NCI-H82 (cell line): ENCODE measurements at regions not wholly inside any gene's neighbourhood (a gene's known extent, or its start where the extent isn't known, plus 50 kb on each side); places are given as distances from the start of the nearest gene placed in this dataset.

Experiments used
- DNase-seq: peaks from one replicate; lab custom pipeline; 2025; lab: John Stamatoyannopoulos, UW

DNA sequence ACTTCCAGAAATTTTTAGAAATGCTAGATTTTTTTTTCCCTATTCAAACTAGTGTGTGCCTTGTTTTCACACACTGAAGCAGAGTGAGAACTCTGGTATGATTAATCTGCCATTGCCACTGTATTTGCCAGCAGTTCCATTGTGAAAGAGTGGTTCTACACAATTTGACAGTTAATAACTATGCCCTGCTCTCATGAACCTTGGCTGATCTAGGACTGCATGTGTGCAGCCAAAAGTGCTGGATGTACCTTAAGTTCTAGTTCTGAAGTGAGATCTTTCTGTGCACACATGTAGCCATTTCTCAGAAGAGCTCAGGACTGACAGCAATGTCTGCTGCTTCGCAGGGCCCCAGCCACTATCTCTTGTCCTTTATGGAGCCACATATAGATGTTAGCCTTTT is 328.2 kb upstream of the SPRY2 start:
- no peak for DNase-seq

DNA sequence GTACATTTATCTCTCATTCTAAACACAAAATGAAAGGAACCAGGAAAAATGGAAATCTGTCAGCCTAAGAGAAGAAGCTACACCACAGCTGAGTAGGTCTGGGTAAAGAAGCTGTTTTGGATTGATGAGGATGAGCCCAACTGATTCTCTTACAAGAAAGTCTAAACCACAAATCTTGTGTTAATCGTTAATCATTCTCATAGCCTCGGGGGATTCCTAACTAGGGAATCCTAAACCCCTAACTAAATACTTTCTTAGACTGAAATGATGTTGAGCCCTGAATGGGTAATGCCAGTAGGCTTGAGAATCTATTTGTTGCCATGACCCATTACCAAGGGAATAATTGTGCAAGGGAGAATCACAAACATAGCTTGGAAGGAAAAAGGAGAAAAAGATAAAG is 327.5 kb upstream of the SPRY2 start:
- DNase-seq, result peak; percentile 3

DNA sequence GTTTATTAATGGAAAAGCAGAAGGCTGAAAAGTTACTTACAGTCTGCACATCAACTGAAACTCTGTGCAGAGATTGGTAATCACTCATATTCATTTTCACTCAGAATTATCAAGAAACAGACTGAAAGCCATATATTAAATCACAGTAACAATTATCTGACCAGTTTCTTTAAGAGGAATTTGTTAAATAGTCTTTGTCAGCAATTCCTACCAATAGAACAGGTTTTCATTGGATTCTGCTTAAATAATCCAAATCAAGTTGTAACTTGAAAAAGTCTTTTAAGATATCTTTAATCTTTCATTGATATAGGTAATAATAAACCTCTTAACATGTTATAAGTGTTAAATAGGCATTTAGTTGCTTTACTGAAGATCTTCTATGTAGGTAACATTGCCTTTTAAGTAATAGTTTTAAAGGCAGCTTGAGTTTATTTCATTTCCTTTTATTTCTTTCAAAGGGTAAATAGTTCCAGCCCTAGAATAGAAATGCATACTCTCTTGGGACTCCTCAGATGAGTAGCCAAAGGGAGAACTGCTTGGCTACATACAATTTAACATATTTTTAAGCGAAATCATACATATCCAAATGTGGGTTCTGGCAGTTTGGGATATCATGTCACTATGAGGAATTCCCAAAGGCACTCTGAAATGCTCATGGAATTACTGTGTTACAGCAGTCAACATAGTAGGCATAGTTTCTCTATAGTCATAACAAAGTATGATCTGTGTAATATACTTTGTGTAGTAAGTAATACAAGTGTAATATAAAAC is 326.0 kb upstream of the SPRY2 start:
- no peak for DNase-seq

DNA sequence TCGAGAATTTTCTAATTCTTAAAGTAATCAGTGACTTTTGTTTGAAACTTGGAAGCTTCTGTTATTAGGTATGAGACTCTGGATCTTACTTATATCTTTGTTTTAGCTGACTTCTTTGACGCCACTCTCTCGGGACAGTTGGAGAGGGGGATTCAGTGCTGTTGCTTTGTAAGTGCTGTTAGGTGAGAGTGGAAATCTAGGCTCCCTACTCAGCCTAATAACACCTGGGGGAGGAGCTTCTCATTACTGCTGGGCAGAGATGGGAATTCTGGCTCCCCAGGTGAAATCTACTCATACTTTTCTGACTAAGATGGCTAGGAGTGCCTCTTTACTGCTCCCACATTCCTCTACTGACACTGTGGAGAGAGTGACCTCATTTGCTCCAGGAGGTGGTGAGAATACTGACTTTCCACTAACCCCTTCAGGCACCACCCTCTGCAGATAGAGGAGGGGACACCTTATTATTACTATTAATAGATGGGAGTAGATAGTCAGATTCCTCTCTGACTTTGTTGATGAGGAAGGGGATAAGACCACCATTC is 324.9 kb upstream of the SPRY2 start:
- no peak for DNase-seq

DNA sequence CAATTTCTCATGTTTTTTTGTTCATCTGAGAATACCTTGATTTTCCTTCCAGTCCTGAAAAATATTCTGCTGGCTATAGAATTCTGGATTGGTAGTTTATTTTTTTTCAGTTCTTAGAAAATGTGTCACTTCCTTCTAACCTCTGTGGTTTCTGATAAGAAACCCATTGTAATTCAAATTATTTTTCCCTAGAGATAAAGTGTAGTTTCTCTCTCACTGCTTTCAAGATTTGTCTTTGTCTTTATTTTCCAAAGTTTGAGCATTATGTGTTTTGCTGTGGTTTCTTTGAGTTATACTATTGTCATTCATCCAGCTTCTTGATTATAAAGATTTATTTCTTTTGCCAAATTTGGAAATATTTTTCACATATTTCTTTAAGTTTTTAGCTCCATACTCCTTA is 324.0 kb upstream of the SPRY2 start:
- no peak for DNase-seq

DNA sequence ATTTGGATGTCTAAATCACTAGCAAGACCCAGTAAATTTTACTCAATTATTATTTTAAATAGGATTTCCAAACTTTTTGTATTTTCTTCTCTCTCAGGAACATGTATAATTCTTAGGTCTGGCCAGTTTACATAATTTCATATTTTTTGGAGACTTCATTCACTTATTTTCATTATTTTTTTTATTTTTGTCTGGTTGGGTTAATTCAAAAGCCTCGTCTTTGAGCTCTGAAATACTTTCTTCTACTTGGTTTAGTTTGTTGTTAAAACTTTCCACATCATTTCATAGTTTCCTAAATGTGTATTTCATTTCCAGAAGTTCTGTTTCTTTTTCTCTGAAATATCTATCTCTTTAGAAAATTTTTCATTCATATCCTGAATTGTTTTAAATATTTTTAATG is 322.9 kb upstream of the SPRY2 start:
- no peak for DNase-seq

DNA sequence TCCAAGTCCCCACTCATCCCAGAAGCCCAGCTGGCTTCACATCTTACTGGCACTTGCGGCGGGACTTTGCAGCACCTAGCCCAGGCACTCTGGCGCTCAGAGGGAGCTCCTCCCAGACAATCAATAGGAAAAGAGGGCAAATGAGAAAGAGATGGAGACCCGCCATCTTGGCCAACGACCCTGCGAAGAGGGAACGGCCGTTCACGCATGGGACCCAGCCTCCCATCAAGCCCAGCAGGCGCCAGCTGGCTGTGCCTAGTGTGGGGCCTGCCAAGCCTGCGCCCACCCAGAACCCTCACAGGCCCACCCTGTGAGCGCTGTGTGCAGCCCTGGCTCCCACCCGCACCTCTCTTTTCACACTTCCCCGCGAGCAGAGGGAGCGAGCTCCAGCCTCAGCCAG is 317.8 kb upstream of the SPRY2 start:
- DNase-seq, result no peak

DNA sequence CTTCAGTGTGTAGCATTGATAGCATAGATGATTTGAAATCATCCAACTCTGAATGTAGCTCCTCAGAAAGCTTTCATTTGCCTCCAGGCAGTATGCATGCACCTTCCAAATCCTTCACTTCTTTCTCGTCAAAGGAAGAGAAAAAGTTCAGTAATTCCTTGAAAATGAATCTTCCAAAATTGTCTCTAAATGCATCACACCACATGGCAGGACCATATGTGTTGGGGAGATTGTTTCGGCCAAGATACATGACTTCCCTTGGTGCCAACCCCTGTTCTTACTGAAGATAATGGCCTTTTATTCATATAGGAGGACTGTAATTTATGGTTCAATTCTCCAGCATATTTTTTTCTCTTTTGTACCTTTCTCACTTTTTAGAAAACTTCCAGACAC is 315.6 kb upstream of the SPRY2 start:
- no peak for DNase-seq

DNA sequence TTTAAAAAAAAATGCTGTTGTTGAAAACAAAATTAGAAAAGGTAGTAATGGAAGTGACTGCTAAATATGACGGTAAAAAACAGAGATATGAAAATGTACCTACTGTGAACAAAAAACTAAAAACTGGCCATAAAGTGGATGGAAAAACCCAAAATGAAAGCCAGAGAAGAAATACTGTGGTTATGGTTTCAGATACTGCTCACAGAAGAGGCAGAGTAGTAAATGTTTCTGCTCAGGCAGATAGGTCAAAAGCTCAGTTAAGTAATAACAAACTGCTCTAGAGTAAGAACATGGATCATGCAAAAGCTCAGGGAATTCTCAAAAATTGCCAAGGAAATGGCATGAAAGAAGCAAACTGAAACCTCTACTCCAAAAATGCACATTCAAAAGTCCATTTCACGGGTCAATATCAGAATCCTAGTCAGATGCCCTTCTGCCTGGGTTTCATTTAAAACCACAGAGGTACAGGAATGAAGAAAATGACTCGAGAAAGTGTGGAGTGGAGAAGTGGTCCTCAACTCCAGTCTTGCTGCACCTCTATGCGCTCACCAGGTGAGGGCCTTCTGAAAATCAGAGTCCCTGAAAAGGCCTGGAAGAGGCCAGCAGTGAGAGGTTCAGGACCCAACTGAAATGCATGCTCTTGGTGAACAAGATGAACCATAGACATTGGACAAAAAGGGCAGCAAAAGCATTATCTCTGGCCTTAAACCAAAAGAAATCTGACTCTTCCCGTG is 315.0 kb upstream of the SPRY2 start:
- DNase-seq, result peak; percentile 8

DNA sequence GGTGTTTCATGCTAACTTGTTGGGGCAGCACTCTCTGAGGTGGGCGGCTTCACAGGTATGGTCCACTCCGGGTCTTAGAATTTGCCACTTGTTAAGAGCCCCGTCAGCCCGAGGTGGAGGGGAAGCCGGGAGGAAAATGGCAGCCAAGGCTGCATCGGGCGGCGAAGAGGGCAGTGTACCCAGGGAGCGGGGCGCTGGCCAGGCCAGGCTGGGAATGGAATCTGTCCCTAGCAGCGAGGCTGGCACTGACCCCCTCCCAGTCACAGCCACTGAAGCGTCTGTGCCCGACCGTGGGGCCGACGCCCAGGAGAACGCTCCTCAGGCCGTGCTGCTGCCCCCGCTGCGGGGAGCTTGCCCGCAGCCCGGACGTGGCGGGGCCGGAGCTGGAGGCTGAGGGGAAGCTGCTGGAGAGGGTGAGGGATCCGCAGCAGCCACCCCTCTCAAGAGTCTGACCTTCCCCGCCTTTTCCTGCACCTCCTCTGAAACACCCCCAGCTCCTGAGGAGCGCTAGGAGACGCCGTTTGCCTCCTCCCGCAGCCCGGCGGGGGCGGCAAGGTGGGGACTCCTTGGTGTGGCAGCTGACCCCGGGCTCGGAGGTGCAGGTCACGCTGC is 313.8 kb upstream of the SPRY2 start:
- peak; percentile 51 for DNase-seq

DNA sequence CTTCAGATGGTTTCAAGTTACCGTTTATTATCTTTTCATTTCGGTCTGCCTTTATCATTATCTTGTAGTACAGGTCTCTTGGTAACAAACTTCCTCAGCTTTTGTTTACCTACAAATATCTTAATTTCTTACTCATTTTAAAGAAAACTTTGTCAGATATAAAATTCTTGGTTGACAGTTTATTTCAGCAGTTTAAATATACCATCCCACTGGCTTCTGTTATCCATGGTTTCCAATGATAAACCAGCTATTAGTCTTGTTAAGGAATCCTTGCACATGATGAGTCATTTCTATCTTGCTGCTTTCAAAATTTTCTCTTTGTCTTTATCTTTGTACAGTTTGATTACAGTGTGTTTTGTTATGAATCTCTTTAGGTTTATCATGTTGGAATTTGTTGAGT is 308.3 kb upstream of the SPRY2 start:
- no peak for DNase-seq

DNA sequence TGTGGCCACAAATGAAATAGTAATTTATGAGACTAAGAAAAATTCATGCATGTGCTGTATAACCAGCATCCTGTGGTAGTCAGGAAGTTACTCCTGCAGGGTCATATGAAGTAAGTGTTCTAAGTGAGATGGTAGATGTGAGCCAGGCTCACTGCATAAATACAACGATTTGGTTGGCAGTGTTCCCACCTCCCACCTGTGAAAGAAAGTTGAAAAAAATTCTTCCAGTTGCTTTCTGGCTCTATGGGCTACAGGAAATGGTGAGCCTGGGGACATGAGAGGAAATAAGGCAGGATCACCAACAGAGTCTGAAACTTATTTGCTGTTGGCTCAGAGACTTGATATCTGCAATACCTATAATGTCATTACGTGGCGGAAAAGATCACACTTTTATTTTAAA is 301.7 kb upstream of the SPRY2 start:
- DNase-seq, result no peak

DNA sequence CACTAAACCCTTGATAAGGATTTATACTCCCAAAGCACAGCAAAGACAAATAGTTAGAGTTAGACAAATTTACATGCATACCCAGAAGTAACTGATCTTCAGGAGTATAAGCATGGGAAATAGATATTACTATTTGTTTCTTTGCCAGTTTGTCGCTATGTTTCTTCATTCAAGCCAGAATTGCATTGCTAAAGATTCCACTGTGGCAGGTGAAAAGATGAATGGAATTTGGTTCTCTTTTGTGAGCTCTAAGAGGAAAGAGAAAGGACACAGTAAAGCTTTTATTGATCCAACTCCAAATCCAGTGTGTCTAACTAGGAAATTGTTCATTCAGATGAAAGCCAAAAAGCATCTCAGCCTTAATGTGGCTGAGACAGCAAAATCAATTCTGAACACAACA is 292.3 kb upstream of the SPRY2 start:
- no peak for DNase-seq

DNA sequence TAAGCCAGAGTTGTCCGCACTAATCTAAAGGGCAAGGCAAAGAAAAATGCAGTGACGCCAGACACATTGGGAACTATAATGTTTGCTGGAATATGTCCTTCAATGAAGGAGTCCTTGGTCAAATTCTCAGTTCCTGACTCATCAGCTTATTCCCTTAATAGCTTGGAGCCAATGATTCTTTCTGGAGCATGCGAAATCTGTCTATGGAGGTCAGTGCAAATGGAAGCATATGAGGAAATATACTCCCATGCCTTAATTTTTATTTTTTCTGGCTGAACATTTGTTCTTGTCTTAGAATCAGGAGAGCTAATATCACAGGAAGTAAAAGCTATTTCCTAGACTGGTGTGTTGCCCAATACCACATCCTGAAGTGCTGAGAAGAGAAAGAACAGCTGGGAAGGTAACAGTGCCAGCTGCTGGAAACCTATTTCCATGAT is 289.8 kb upstream of the SPRY2 start:
- DNase-seq, result no peak

DNA sequence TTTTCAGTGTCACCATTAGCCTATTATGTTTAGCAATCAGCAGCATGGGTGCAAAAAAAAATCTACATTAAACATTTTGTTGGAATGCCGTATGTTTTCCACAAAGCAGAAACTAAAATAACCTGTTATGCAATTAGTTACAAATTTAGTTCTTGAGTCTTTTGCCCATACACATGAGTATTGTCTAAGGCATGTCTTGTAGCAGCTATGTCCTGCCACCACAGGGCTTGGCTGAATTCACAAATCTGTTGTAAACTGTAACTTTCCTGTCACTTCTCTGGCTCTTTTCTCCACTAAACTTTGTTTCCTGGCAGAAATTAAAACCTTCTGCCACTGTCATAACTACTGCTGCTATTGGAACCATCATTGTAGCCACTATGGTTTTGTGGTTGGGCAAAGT is 277.9 kb upstream of the SPRY2 start:
- DNase-seq, result no peak

DNA sequence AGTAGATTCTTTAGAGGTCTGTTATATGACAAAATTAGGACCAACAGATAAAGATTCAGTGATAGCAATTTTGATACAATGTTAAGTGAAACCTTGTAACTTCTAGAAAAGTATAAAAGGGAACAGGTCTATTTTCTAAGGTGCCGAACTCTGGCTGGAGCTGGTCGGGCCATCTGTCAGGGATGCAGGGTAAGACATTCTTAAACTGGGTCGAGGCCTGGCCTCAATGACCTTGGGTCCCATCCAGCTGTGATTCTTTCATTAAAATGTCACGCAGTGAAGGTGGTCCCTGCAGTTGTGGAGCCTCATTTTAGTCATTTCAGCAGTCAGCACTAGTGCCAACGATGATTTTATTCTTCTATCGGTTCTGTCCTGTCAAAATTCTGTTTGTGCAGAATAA is 271.9 kb upstream of the SPRY2 start:
- DNase-seq, result no peak

DNA sequence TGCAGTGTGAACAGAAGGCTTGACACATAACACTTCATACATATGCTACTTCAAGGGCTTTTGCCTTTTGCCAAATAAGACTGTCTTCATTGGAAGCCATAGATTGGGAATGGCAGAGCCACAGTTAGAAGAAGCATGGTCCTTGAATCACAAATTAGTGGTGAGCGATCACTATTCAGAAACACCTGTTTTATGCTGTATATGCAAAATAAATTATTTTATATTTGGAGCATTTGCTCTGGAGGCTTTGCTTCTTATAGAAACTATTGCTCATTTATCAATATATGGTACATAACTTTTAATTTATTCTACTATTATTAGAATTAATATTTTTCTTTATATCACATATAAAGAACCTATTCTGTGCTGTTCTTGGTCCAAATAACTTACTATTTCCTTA is 270.4 kb upstream of the SPRY2 start:
- no peak for DNase-seq

DNA sequence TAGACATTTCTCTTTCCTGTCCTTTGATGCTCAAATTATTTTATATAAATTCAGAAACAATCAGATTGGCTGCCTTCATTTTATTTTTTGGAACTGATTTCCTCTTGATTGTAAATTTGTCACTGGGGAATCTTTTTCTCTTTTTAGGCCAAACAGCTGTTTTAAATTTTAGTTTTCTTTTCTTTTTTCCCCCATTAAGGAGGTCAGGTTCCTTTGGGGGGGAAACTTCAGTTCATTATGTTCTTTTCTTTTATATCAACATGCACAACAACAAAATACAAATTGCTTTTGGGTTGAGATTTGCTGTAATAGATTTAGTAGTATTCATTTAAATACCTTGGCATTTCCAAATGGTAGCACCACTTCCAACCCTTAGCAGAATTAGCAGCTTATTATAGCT is 264.8 kb upstream of the SPRY2 start:
- no peak for DNase-seq

DNA sequence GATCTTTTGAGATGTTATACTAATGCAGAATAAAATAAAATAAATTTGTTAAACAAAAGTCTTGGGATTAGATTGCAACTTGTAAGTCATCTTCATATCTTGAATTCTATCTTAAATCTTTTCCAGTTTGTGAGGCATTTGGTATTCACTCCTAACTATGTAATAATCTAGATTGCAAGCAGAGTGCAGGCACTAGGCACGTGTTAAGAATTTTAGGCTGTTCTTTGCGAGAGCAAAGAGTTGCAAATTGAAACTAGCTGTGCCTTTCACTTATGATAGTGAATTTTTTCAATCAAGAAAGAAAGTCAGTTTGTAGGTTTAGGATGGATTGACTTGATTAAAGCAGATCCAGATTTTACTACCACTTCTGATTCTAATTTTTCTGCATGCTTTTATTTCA is 264.1 kb upstream of the SPRY2 start:
- no peak for DNase-seq

DNA sequence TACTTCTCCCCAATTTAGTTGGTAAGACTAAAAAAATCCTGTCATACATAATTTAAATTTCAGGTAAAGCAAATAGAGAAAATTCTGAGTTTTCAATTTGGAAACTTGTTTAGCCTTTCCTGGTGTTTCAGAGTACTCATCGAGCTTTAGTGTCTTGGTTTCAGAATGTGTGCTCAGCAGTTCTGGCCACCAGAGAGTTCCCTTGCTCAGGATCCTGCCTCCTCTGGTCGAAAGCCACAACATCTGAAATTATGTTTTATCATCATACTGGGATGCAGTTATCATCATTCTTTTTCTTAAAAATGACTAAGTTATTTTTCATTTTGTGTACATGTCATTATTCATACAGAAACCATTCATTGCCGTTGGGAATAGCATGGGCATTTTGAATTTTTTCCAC is 263.2 kb upstream of the SPRY2 start:
- no peak for DNase-seq

DNA sequence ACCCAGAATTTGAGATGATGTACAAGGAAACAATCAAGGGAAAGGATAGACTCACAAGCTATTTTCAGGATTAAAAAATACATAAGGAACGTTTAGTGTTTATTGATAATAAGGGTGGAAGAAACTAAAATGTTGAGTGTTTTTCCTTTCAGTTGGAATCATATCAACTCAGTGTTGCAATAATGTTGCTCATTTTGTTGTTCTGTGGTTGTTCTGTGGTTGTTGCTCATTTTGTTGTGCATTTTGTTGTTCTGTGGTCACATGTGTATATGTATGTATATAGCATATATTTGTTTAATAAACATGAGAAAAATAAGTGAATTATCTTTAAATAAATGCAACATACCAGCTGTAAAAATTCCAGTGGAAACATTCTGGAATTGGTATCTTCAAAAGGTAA is 262.4 kb upstream of the SPRY2 start:
- no peak for DNase-seq

DNA sequence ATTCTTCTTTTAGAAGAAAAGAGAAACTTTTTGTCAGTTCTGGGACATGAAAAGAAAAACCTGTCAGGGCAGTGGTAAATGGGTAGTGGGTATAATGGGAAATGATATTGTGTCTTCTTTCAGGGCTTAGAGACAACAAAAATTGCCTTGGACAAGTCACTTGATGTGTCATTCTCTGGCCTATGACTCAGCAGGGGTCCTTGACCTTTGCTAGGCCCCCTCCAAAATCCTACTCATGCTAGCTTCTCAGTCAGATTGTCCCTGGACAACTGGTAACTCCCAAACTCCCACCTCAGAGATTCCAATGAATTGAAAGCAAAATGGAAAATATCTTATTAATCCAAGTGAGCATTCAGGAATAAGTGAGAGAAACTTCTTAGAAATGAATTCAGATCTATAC is 258.8 kb upstream of the SPRY2 start:
- no peak for DNase-seq

DNA sequence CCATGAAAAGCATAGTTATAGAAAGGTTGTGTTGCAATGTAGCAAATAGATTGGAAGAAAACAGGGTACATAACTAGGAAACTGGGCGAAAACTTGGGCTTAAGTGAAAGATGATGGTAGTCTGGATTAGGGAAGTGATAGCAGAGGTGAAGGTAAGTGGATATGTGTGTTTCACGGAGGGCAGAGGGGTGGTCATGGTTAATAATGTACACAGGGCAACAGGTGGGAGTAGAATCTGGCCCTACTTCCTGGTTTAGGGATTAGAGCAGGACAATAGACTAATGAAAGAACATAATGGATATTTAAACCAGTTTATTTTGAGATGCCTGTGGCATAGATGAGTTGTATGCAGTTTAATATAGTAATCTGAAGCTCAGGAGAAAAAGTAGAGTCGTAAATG is 257.3 kb upstream of the SPRY2 start:
- no peak for DNase-seq
